AG10803 (cell line): ENCODE measurements at regions not wholly inside any gene's neighbourhood (a gene's known extent, or its start where the extent isn't known, plus 50 kb on each side); places are given as distances from the start of the nearest gene placed in this dataset.
"Not testable (repeated sequence)": the region's sequence is repeated elsewhere in the genome, so short reads cannot be mapped to it uniquely, and the experiment has no call there.

Experiments used
- DNase-seq: peaks from one replicate; pipeline ENCODE4 v3.0.0; 2010; ENCODE audit warnings: low read depth
- H3K4me3 ChIP-seq: 2 replicates; pipeline ENCODE4 v1.5.1; 2011; ENCODE audit warnings: mild to moderate bottlenecking, low read length, control low read depth
- TF ChIP-seq, protein P1 (sequence below): conservative IDR thresholded peaks from 2 replicates; pipeline ENCODE4 v1.5.1; 2011; ENCODE audit warnings: mild to moderate bottlenecking, low read length, control low read depth, inconsistent platforms

DNA sequence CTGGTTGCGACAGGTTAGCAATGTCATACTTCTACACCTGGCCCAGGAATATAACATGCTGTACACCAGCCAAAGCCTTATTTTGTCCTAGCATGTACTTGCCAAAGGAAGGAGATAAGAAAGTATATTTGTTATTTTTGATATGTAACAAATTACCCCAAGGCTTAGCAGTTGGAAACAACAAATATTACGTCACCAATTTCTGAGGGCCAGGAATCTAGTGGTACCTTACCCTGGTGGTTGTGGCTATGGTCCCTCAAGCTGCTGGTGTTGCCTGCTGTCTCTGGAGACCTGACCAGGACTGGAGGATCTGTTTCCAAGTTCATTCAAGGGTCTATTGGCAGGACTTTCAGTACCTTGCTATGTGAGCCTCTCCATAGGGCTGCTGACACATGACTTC, 135.5 kb upstream of the BANK1 start:
- H3K4me3 ChIP-seq: no peak overlapping the region
- TF ChIP-seq, protein P1, sequence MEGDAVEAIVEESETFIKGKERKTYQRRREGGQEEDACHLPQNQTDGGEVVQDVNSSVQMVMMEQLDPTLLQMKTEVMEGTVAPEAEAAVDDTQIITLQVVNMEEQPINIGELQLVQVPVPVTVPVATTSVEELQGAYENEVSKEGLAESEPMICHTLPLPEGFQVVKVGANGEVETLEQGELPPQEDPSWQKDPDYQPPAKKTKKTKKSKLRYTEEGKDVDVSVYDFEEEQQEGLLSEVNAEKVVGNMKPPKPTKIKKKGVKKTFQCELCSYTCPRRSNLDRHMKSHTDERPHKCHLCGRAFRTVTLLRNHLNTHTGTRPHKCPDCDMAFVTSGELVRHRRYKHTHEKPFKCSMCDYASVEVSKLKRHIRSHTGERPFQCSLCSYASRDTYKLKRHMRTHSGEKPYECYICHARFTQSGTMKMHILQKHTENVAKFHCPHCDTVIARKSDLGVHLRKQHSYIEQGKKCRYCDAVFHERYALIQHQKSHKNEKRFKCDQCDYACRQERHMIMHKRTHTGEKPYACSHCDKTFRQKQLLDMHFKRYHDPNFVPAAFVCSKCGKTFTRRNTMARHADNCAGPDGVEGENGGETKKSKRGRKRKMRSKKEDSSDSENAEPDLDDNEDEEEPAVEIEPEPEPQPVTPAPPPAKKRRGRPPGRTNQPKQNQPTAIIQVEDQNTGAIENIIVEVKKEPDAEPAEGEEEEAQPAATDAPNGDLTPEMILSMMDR: no peak

DNA sequence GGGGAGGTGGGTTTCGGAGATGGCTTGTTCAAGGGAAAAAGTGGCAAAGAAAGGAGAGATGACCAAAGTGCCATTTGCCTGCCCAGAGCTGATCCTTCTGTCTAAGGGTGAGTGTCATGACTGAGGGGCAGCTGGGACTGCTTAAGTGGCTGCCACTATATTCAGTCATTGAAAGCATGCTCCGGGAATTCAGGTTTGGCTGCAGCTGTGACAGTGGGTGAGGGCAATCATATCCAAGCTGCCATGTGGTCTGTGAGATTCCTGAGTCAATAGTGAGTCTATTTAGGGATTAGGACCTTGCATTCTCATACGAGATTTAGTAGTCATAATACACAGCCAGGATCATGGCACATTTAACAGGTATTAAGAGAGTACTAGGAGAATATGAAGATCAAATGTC, 138.8 kb upstream of the BANK1 start:
- no peak overlapping the region for H3K4me3 ChIP-seq
- TF ChIP-seq, protein P1: no peak
- no peak for DNase-seq

More for the DNA sequence above, 135.5 kb upstream of the BANK1 start:
- DNase-seq: no peak

DNA sequence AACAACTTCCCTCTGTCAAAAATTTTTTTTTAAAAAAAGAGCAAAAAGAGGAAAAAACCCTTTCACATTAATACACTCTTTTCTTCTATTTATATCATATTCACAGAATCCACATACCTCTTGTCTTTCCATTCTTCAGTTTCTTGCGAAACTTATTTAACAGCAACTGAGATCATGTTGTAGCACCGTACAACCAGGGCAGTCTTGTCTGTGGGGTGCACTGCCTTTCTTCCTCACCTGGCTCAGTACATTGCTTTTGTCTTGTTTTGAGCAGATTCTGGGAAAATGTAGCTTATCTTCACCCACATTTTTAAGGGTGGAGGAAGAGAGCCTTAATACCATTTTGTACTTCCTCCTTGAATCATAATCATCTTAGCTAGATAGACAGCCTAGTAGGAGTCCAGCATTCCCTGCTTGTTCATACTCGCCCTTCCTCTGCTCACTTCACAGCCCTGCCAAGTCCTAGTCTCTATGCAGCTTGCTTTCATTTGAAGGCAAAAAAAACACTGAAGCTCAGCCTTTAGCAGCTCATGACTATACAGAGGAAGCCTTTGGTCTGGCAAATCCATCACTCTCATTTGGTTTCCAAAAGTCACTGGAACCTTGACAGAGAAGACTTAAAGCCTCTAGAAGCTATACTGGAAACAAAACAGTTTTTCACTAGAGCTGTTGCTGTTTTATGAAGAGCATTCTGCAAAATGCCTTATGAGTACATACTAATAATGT, 140.6 kb upstream of the BANK1 start:
- no peak for DNase-seq

DNA sequence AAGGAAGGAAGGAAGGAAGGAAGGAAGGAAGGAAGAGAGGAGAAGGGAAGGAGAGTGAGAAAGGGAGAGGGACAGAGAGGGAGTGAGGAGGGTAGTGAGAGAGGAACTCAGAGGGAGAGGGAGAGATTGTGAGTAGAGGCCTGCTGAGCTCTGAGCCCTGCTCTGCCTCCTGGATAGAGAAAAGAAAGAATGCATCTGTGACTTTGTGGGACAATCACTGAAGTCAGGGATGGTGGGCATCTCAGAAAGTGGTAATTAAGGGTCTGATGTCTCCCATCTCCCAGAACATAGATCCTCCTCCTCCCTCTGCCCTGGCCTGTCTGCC, 142.9 kb upstream of the BANK1 start:
- TF ChIP-seq, protein P1: no peak
- no peak for DNase-seq
- no peak overlapping the region for H3K4me3 ChIP-seq

More for the DNA sequence above, 140.6 kb upstream of the BANK1 start:
- no peak overlapping the region for H3K4me3 ChIP-seq
- TF ChIP-seq, protein P1: no peak

DNA sequence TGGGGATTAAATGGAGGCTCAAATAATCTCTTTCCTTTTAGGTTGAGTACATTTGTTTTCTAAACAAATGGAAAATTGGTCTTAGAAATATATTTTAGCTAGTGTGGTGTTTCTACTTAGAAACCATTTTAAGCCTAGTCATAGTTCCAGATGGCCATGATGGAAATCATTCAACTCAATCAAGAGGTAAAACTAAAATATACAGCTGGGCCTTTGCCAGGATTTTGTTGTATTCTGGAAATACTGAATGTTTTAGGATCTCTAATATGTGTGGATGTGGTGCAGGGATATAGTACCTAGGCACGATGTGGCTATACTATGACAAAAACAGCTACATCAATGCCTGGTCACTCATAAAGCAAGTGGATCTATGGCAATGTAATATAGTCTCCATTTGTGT, 146.0 kb upstream of the BANK1 start:
- no peak for DNase-seq
- TF ChIP-seq, protein P1: no peak
- no peak overlapping the region for H3K4me3 ChIP-seq

DNA sequence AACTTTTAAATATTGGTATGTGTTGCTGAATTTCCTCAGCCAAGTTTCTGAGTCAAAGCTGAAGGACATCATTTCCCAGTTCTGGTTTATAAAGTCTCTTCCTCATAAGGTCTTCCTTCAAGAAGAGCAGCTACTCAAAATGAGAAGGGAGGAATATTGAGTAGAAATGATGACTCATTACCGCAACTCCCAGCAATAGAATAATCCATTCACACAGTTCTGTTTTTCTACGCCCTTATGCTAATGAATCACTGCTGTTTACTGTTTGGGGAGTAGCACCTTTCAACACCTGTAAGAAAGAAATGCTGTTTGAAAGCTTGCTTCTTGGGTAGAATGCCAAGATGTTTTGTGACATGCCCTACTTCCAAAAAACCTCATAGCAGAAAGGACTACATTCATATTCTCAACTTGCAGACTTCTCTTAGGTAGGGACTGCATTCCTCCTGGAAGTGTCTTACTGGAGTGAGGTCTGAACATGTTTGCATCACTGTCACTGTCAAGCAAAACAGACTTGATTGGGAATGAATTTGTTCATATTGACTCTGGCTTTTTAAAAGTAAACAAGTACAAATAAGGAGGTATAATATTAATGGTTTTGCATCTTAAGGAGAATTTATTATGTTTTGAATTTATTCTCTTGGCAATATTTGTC, 147.2 kb upstream of the BANK1 start:
- H3K4me3 ChIP-seq: no peak overlapping the region
- DNase-seq: no peak
- TF ChIP-seq, protein P1: no peak

DNA sequence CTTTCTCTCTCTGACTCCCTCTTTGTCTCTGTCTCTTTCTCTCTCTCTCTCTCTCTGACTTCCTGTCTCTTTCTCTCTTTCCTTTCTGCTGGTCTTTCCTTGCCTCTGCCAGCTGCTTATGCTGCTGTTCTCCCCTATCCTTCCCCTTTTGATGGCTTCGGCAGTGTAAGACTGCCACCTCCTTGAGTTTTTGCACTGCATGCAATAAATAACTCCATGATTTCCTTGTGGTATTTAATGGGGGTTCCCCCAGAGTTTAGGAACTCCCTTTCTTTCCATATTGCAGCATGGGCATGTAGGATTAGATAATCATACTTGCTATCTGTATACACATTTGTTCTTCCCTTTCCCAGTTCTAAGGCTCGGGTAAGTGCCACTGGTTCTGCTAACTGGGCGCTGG, 157.8 kb upstream of the BANK1 start:
- not testable (repeated sequence) for H3K4me3 ChIP-seq, DNase-seq
